ENCODE measurements at regions not wholly inside any gene's neighbourhood (a gene's known extent, or its start where the extent isn't known, plus 50 kb on each side); places are given as distances from the start of the nearest gene placed in this dataset.
"Not testable (repeated sequence)": the region's sequence is repeated elsewhere in the genome, so short reads cannot be mapped to it uniquely, and the experiment has no call there.

DNA sequence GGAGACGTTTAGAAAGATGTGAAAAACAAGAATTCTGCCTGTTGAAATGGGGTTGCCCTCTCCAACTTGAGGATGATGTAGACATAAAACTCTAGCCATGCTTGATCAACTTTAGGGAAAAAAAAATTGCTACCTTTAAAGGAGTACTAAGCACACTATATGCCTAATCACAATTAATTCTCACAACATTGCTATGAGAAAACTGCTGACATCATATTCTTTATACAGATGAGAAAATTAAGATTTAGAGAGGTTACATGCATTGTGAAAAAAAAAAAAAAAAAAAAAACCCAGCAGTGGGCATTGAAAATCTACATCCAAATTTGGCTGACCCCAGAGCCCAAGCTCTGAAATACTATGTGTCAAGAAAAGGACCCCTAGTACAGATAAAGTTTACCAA, 617.2 kb upstream of the ADGRL2 start:
- Histone ChIP-seq H3K4me3 (ENCODE audit: low read length in 2 of 2) (no peak overlapping the region), H3K27me3 (ENCODE audit: control insufficient read depth in 2 of 2, insufficient read depth in 2 of 2, low read length in 2 of 2) (no peaks in the 10 kb centered on the region), H3K9me3 (ENCODE audit: control insufficient read depth in 2 of 2, low read length in 2 of 2) (no peaks in the 10 kb centered on the region), H3K9ac (ENCODE audit: low read depth in 1 of 2, low read length in 2 of 2) (no peak overlapping the region), H3K4me1 (ENCODE audit: control insufficient read depth in 2 of 2, insufficient read depth in 2 of 2, low read length in 2 of 2) (no peaks in the 10 kb centered on the region), H3K27ac (ENCODE audit: low read depth in 2 of 2, low read length in 2 of 2) (no peak overlapping the region), H3K36me3 (ENCODE audit: control insufficient read depth in 2 of 2, insufficient read depth in 2 of 2, low read length in 2 of 2) (no peaks in the 10 kb centered on the region)

DNA sequence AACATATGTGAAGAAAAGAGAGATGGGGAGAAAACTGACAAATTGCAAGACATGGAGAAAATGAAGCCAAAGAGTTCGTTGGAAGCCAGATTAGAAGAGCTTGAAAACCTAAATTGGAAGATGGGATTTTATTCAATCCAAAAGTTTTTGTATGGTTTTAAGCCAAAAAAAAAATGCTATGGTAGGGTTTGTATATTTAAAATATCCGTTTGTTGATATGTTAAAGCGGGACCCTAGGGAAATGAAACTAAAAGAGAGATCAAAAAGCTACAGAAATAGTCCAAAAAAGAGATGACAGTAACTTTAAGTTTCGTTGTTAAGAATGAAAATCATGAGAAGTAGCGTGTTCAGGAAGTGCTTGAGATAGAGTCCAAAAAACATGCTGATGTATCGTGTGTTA, 617.7 kb upstream of the ADGRL2 start:
- Histone ChIP-seq H3K27me3 (ENCODE audit: control insufficient read depth in 2 of 2, insufficient read depth in 2 of 2, low read length in 2 of 2) (no peaks in the 10 kb centered on the region), H3K9ac (ENCODE audit: low read depth in 1 of 2, low read length in 2 of 2) (no peak overlapping the region), H3K4me1 (ENCODE audit: control insufficient read depth in 2 of 2, insufficient read depth in 2 of 2, low read length in 2 of 2) (no peaks in the 10 kb centered on the region), H3K27ac (ENCODE audit: low read depth in 2 of 2, low read length in 2 of 2) (no peak overlapping the region), H3K9me3 (ENCODE audit: control insufficient read depth in 2 of 2, low read length in 2 of 2) (no peaks in the 10 kb centered on the region), H3K4me3 (ENCODE audit: low read length in 2 of 2) (no peak overlapping the region), H3K36me3 (ENCODE audit: control insufficient read depth in 2 of 2, insufficient read depth in 2 of 2, low read length in 2 of 2) (no peaks in the 10 kb centered on the region)

DNA sequence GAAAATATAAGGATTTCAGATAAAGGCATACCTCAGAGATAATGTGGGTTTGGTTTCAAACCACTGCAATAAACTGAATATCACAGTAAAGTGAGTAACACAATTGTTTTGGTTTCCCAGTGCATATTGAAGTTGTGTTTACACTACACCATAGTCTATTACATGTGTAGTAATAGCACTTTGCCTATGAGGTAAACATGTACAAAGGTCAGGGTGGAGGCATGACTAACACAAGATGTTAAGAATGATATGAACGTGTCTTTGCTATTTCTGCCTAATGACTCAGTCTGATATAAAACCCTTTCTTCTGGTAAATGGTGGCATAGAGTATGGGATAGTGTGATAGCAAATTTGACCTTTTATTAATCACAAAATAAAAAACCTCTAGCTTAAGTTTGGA, 621.5 kb upstream of the ADGRL2 start:
- no peak overlapping the region for H3K9ac ChIP-seq (ENCODE audit: low read depth in 1 of 2, low read length in 2 of 2)
- H3K27ac ChIP-seq (ENCODE audit: low read depth in 2 of 2, low read length in 2 of 2) = no peak overlapping the region
- H3K27me3 ChIP-seq (ENCODE audit: control insufficient read depth in 2 of 2, insufficient read depth in 2 of 2, low read length in 2 of 2) = no peaks in the 10 kb centered on the region
- no peaks in the 10 kb centered on the region for H3K36me3 ChIP-seq (ENCODE audit: control insufficient read depth in 2 of 2, insufficient read depth in 2 of 2, low read length in 2 of 2)
- H3K4me3 ChIP-seq (ENCODE audit: low read length in 2 of 2) = no peak overlapping the region
- no peaks in the 10 kb centered on the region for H3K4me1 ChIP-seq (ENCODE audit: control insufficient read depth in 2 of 2, insufficient read depth in 2 of 2, low read length in 2 of 2)
- no peaks in the 10 kb centered on the region for H3K9me3 ChIP-seq (ENCODE audit: control insufficient read depth in 2 of 2, low read length in 2 of 2)

DNA sequence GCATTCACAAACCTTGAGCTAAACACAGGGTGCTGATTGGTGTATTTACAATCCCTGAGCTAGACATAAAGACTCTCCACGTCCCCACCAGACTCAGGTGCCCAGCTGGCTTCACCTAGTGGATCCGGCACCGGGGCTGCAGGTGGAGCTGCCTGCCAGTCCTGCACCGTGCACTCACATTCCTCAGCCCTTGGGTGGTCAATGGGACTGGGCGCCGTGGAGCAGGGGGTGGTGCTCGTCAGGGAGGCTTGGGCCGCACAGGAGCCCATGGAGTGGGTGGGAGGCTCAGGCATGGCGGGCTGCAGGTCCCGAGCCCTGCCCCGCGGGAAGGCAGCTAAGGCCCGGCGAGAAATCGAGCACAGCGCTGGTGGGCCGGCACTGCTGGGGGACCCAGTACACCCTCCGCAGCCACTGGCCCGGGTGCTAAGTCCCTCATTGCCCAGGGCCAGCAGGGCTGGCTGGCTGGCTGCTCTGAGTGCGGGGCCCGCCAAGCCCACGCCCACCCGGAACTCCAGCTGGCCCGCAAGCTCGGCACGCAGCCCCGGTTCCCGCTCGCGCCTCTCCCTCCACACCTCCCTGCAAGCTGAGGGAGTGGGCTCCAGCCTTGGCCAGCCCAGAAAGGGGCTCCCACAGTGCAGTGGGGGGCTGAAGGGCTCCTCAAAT, 622.2 kb upstream of the ADGRL2 start:
- H3K27me3 ChIP-seq (ENCODE audit: control insufficient read depth in 2 of 2, insufficient read depth in 2 of 2, low read length in 2 of 2); H3K9ac ChIP-seq (ENCODE audit: low read depth in 1 of 2, low read length in 2 of 2); H3K9me3 ChIP-seq (ENCODE audit: control insufficient read depth in 2 of 2, low read length in 2 of 2); H3K4me3 ChIP-seq (ENCODE audit: low read length in 2 of 2); H3K27ac ChIP-seq (ENCODE audit: low read depth in 2 of 2, low read length in 2 of 2); H3K36me3 ChIP-seq (ENCODE audit: control insufficient read depth in 2 of 2, insufficient read depth in 2 of 2, low read length in 2 of 2); H3K4me1 ChIP-seq (ENCODE audit: control insufficient read depth in 2 of 2, insufficient read depth in 2 of 2, low read length in 2 of 2): not testable (repeated sequence)

DNA sequence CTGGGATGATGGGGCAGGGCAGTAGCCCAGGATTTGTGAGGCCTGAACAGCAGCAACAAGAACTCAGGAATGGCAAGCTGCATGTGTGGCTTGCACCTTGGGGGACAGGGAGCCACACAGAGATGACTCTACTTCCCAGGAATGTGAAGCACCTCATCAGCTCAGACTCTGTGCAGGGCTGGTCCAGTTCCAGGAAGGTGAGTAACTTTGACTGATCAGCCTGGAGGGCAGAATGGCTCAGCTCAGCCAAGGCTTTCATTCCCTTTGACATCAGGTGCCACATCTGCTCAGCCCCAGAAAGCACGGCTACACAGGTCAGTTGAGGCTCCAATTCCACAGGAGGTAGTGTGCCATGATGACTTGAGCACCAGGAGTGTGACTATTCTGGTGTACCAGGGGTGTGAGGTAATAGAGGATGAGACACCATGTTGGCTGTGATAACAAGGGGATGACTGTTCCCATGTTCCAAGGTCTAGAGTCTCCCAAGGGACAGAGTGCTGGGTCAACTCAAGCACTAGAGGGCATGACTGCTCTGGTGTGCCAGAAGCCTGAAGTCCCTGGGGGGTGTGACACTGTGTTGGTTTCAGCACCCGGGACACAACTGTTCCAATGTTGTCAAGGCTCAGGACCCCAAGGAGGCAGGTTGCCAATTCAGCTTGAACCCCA, 625.8 kb upstream of the ADGRL2 start:
- no peaks in the 10 kb centered on the region for H3K4me1 ChIP-seq (ENCODE audit: control insufficient read depth in 2 of 2, insufficient read depth in 2 of 2, low read length in 2 of 2)
- H3K9ac ChIP-seq (ENCODE audit: low read depth in 1 of 2, low read length in 2 of 2) = no peak overlapping the region
- H3K36me3 ChIP-seq (ENCODE audit: control insufficient read depth in 2 of 2, insufficient read depth in 2 of 2, low read length in 2 of 2) = no peaks in the 10 kb centered on the region
- H3K4me3 ChIP-seq (ENCODE audit: low read length in 2 of 2) = no peak overlapping the region
- no peaks in the 10 kb centered on the region for H3K9me3 ChIP-seq (ENCODE audit: control insufficient read depth in 2 of 2, low read length in 2 of 2)
- H3K27me3 ChIP-seq (ENCODE audit: control insufficient read depth in 2 of 2, insufficient read depth in 2 of 2, low read length in 2 of 2) = no peaks in the 10 kb centered on the region
- no peak overlapping the region for H3K27ac ChIP-seq (ENCODE audit: low read depth in 2 of 2, low read length in 2 of 2)

DNA sequence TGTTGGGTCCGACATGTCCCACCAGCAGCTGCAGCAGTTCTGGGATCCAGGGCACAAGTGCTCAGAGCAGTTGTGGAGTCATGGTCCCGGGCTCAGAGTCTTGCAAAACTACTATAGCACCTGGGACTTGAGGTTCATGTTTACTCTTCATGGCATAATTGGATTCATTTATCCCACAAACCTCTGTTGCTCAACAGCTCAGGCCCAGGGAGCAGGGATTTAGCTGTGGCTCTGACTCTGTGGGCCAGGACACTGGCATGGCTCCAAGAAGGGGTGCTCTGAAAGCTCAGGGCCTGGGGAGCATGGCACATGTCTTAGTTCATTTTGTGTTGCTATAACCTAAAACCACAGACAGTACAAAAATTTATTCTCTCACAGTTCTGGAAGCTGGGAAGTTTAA, 626.7 kb upstream of the ADGRL2 start:
- Histone ChIP-seq H3K4me1 (ENCODE audit: control insufficient read depth in 2 of 2, insufficient read depth in 2 of 2, low read length in 2 of 2) (no peaks in the 10 kb centered on the region), H3K9me3 (ENCODE audit: control insufficient read depth in 2 of 2, low read length in 2 of 2) (no peaks in the 10 kb centered on the region), H3K27ac (ENCODE audit: low read depth in 2 of 2, low read length in 2 of 2) (no peak overlapping the region), H3K36me3 (ENCODE audit: control insufficient read depth in 2 of 2, insufficient read depth in 2 of 2, low read length in 2 of 2) (no peaks in the 10 kb centered on the region), H3K4me3 (ENCODE audit: low read length in 2 of 2) (no peak overlapping the region), H3K27me3 (ENCODE audit: control insufficient read depth in 2 of 2, insufficient read depth in 2 of 2, low read length in 2 of 2) (no peaks in the 10 kb centered on the region), H3K9ac (ENCODE audit: low read depth in 1 of 2, low read length in 2 of 2) (no peak overlapping the region)

DNA sequence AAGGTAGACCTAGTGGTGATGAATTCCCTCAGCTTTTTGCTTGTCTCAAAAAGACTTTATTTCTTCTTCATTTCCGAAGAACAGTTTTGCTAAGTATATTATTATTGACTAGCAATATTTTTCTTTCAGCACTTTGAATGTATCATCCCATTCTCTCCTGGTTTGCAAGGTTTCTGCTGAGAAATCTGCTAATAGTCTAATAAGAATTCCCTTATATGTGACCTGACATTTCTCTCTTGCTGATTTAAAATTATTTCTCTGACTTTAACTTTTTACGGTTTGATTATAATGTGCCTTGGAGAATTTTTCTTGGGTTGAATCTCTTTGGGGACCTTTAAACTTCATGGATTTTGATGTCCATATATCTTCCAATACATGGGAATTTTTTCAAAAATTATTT, 628.3 kb upstream of the ADGRL2 start:
- Histone ChIP-seq H3K9me3 (ENCODE audit: control insufficient read depth in 2 of 2, low read length in 2 of 2) (no peaks in the 10 kb centered on the region), H3K27me3 (ENCODE audit: control insufficient read depth in 2 of 2, insufficient read depth in 2 of 2, low read length in 2 of 2) (no peaks in the 10 kb centered on the region), H3K4me1 (ENCODE audit: control insufficient read depth in 2 of 2, insufficient read depth in 2 of 2, low read length in 2 of 2) (no peaks in the 10 kb centered on the region), H3K36me3 (ENCODE audit: control insufficient read depth in 2 of 2, insufficient read depth in 2 of 2, low read length in 2 of 2) (no peaks in the 10 kb centered on the region), H3K27ac (ENCODE audit: low read depth in 2 of 2, low read length in 2 of 2) (no peak overlapping the region), H3K4me3 (ENCODE audit: low read length in 2 of 2) (no peak overlapping the region), H3K9ac (ENCODE audit: low read depth in 1 of 2, low read length in 2 of 2) (no peak overlapping the region)

DNA sequence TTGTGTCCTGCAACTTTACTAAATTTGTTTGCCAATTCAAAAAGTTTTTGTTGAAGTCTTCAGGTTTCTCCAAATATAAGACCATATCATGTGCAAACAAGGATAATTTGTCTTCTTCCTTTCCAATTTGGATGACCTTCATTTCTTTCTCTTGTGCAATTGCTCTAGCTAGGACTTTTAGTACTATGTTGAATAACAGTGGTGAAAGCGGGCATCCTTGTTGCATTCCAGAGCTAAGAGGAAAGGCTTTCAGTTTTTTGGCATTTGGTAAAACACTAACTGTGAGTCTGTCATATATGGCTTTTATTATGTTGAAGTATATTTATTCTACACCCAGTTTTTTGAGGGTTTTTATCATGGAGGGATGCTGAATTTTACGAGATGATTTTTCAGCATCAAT, 630.0 kb upstream of the ADGRL2 start:
- Histone ChIP-seq H3K9me3 (ENCODE audit: control insufficient read depth in 2 of 2, low read length in 2 of 2) (no peaks in the 10 kb centered on the region), H3K27ac (ENCODE audit: low read depth in 2 of 2, low read length in 2 of 2) (no peak overlapping the region), H3K9ac (ENCODE audit: low read depth in 1 of 2, low read length in 2 of 2) (no peak overlapping the region)

DNA sequence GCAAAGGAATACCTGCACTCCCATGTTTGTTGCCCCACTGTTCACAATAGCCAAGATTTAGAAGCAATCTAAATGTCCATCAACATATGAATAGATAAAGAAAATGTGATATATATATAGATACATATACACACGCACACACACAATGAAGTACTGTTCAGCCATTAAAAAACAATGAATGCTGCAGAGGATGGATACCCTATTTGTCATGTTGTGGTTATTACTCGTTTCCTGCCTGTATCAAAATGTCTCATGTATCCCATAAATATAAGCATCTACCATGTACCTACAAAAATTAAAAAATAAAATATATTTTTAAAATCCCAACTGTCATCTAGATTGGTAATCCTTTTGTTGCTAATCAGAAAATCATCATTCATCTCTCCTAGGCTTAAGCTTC, 634.8 kb upstream of the ADGRL2 start:
- Histone ChIP-seq H3K4me3 (ENCODE audit: low read length in 2 of 2) (no peak overlapping the region), H3K9me3 (ENCODE audit: control insufficient read depth in 2 of 2, low read length in 2 of 2) (no peaks in the 10 kb centered on the region), H3K27me3 (ENCODE audit: control insufficient read depth in 2 of 2, insufficient read depth in 2 of 2, low read length in 2 of 2) (no peaks in the 10 kb centered on the region), H3K27ac (ENCODE audit: low read depth in 2 of 2, low read length in 2 of 2) (no peak overlapping the region), H3K9ac (ENCODE audit: low read depth in 1 of 2, low read length in 2 of 2) (no peak overlapping the region), H3K36me3 (ENCODE audit: control insufficient read depth in 2 of 2, insufficient read depth in 2 of 2, low read length in 2 of 2) (no peaks in the 10 kb centered on the region), H3K4me1 (ENCODE audit: control insufficient read depth in 2 of 2, insufficient read depth in 2 of 2, low read length in 2 of 2) (no peaks in the 10 kb centered on the region)

More for the DNA sequence above, 630.0 kb upstream of the ADGRL2 start:
- no peaks in the 10 kb centered on the region for H3K4me1 ChIP-seq (ENCODE audit: control insufficient read depth in 2 of 2, insufficient read depth in 2 of 2, low read length in 2 of 2)
- H3K36me3 ChIP-seq (ENCODE audit: control insufficient read depth in 2 of 2, insufficient read depth in 2 of 2, low read length in 2 of 2) = no peaks in the 10 kb centered on the region
- H3K27me3 ChIP-seq (ENCODE audit: control insufficient read depth in 2 of 2, insufficient read depth in 2 of 2, low read length in 2 of 2) = no peaks in the 10 kb centered on the region
- no peak overlapping the region for H3K4me3 ChIP-seq (ENCODE audit: low read length in 2 of 2)

DNA sequence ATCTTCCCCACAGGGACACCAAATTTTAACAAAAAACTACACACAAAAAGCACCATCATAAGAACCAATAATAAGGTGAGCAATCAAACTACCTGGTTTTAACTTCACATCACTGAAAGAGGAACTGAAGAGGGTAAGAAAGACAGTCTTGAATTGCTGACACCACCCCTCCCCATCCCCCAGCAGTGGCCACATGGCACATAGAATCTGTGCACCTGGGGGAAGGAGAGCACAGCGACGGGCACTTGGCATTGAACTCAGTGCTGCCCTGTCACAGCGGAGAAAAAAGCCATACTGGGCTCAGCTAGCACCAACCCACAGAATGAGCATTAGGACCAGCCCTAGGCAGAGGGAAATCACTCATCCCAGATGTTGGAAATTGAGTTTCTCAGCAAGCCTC, 640.0 kb upstream of the ADGRL2 start:
- Histone ChIP-seq H3K27ac (ENCODE audit: low read depth in 2 of 2, low read length in 2 of 2) (no peak overlapping the region), H3K27me3 (ENCODE audit: control insufficient read depth in 2 of 2, insufficient read depth in 2 of 2, low read length in 2 of 2) (no peaks in the 10 kb centered on the region), H3K4me3 (ENCODE audit: low read length in 2 of 2) (no peak overlapping the region), H3K4me1 (ENCODE audit: control insufficient read depth in 2 of 2, insufficient read depth in 2 of 2, low read length in 2 of 2) (no peaks in the 10 kb centered on the region), H3K9ac (ENCODE audit: low read depth in 1 of 2, low read length in 2 of 2) (no peak overlapping the region), H3K36me3 (ENCODE audit: control insufficient read depth in 2 of 2, insufficient read depth in 2 of 2, low read length in 2 of 2) (no peaks in the 10 kb centered on the region), H3K9me3 (ENCODE audit: control insufficient read depth in 2 of 2, low read length in 2 of 2) (no peaks in the 10 kb centered on the region)
